Right lobe of liver (tissue), 6 donors: ENCODE measurements at regions not wholly inside any gene's neighbourhood (a gene's known extent, or its start where the extent isn't known, plus 50 kb on each side); places are given as distances from the start of the nearest gene placed in this dataset.
"Not testable (repeated sequence)": the region's sequence is repeated elsewhere in the genome, so short reads cannot be mapped to it uniquely, and the experiment has no call there.

Source experiments
- ATAC-seq, 4 donors: fragments of 200-7000 bp; cut with Tn5 transposase; one replicate each; pipeline ENCODE4 v1.9.1; 2020; ENCODE audit warnings: mild to moderate bottlenecking in 4 of 4, moderate library complexity in 4 of 4
- DNase-seq, 3 donors: peaks; one replicate each; pipeline ENCODE4 v3.0.0-alpha.2; 2020
- H3K27ac ChIP-seq, 3 donors: fragments of 200-600 bp; one replicate each; pipeline ENCODE4 v1.8.0; 2022
- H3K27me3 ChIP-seq, 2 donors: fragments of 200-600 bp; one replicate each; pipeline ENCODE4 v1.8.0; 2022
- H3K36me3 ChIP-seq, 4 donors: fragments of 200-600 bp; sonication (generic) in 1 of 4; one replicate each; pipeline versions ENCODE4 v1.5.1 to v1.8.0; 2017 to 2022; ENCODE audit warnings: control low read depth in 1 of 4
- H3K4me1 ChIP-seq, 4 donors: fragments of 200-600 bp; sonication (generic) in 1 of 4; one replicate each; pipeline versions ENCODE4 v1.5.1 to v1.8.0; 2017 to 2022; ENCODE audit warnings: control low read depth in 1 of 4
- H3K4me3 ChIP-seq, 3 donors: fragments of 200-600 bp; one replicate each; pipeline ENCODE4 v1.8.0; 2022
- H3K9me3 ChIP-seq, 4 donors: fragments of 200-600 bp; sonication (generic) in 1 of 4; one replicate each; pipeline versions ENCODE4 v1.5.1 to v1.8.0; 2017 to 2022; ENCODE audit warnings: control low read depth in 1 of 4
- CTCF ChIP-seq, 4 donors: fragments of 200-600 bp in 3 of 4; fragments of 450-650 bp in 1 of 4; IDR thresholded peaks; one replicate each; pipeline versions ENCODE4 v1.5.1 to v1.8.0; 2016 to 2022; ENCODE audit warnings: antibody characterized with exemption in 4 of 4, mild to moderate bottlenecking in 2 of 4
- POLR2A ChIP-seq: fragments of 450-650 bp; IDR thresholded peaks from one replicate; pipeline ENCODE4 v1.6.1; 2017; ENCODE audit warnings: antibody characterized with exemption, mild to moderate bottlenecking
- WGBS: methylation state at CpG from one replicate; pipeline ENCODE4 v1.1.6; 2018; ENCODE audit warnings: low coverage, low lambda C conversion rate; ENCODE audit not compliant: insufficient coverage; ENCODE audit errors: missing lambda C conversion rate; 5-methylcytosine and 5-hydroxymethylcytosine counted together
- intact Hi-C, 2 donors: fragments of 100-400 bp; cut with DNase I; formaldehyde crosslinking; loops; one replicate each; pipeline versions ENCODE4 v1.11.2 to v1.14.1; 2022
- donor health status: DM: no; HTN: yes; CAD: no.
- donor health status: DM: no; HTN: no; CAD: no.
- donor health status: DM: no; HTN: no; CAD: no.
- donor health status: DM: no; HTN: yes; CAD: no.
- donor health status: DM: no; HTN: yes; CAD: no.

- Histone ChIP-seq H3K27ac (no peak overlapping the region), H3K4me3 (no peak overlapping the region), H3K27me3 (no peaks in the 10 kb centered on the region), H3K9me3 (no peaks in the 10 kb centered on the region), H3K4me1 (no peaks in the 10 kb centered on the region), H3K36me3 (no peaks in the 10 kb centered on the region)
- WGBS = 58% methylated on average over 2 of the region's 2 CpGs
- ATAC-seq (no peak), DNase-seq (no peak)
- intact Hi-C loops = no loop called here
- no peak for TF ChIP-seq CTCF (IDR thresholded peaks at IDR 0.05)
- no peak for TF ChIP-seq POLR2A
Measured at GRCh38 chr4:66785479-66785878, 759.8 kb downstream of the CENPC start.

GRCh38 chr4:66782751-66783150 lies 762.6 kb downstream of the CENPC start:
- intact Hi-C loops, ATAC-seq, H3K27me3 ChIP-seq, DNase-seq, H3K9me3 ChIP-seq, H3K27ac ChIP-seq, H3K4me3 ChIP-seq, H3K36me3 ChIP-seq, H3K4me1 ChIP-seq: not testable (repeated sequence)
- 62% methylated on average over 4 of the region's 18 CpGs for WGBS

- intact Hi-C loops = no loop called here
Measured at GRCh38 chr4:66777097-66777496, 768.2 kb downstream of the CENPC start.

GRCh38 chr4:66769441-66769840 lies 775.9 kb downstream of the CENPC start:
- H3K27ac ChIP-seq = no peak overlapping the region
- no peaks in the 10 kb centered on the region for H3K27me3 ChIP-seq
- no peaks in the 10 kb centered on the region for H3K36me3 ChIP-seq
- no peak for ATAC-seq
- DNase-seq = no peak
- no peaks in the 10 kb centered on the region for H3K4me1 ChIP-seq
- TF ChIP-seq POLR2A (no peak), CTCF (IDR thresholded peaks at IDR 0.05) (no peak)
- intact Hi-C loops = no loop called here
- H3K9me3 ChIP-seq = no peaks in the 10 kb centered on the region
- 18% methylated on average over 4 of the region's 4 CpGs for WGBS
- no peak overlapping the region for H3K4me3 ChIP-seq

More at GRCh38 chr4:66777097-66777496, 768.2 kb downstream of the CENPC start:
- no peaks in the 10 kb centered on the region for H3K36me3 ChIP-seq
- 16% methylated on average over 2 of the region's 2 CpGs for WGBS
- ATAC-seq (no peak), DNase-seq (no peak)
- no peak overlapping the region for H3K27ac ChIP-seq
- H3K4me3 ChIP-seq = no peak overlapping the region
- H3K27me3 ChIP-seq = no peaks in the 10 kb centered on the region
- no peaks in the 10 kb centered on the region for H3K4me1 ChIP-seq
- no peak for TF ChIP-seq CTCF (IDR thresholded peaks at IDR 0.05)
- TF ChIP-seq POLR2A = no peak
- H3K9me3 ChIP-seq = no peaks in the 10 kb centered on the region

GRCh38 chr4:66767442-66767841 lies 777.9 kb downstream of the CENPC start:
- no peak for DNase-seq
- intact Hi-C loops = no loop called here
- Histone ChIP-seq H3K36me3 (no peaks in the 10 kb centered on the region), H3K4me3 (no peak overlapping the region), H3K27ac (no peak overlapping the region), H3K4me1 (no peaks in the 10 kb centered on the region), H3K27me3 (no peaks in the 10 kb centered on the region), H3K9me3 (no peaks in the 10 kb centered on the region)
- no peak for ATAC-seq
- 50% methylated on average over 1 of the region's 1 CpG for WGBS
- TF ChIP-seq POLR2A = no peak
- no peak for TF ChIP-seq CTCF (IDR thresholded peaks at IDR 0.05)
